ENCODE measurements at regions not wholly inside any gene's neighbourhood (a gene's known extent, or its start where the extent isn't known, plus 50 kb on each side); places are given as distances from the start of the nearest gene placed in this dataset.
A peak's percentile ranks its signal among the peaks of the same experiment; 100 is the strongest.

GRCh38 chr5:121758615-121759014 lies 93.1 kb upstream of the FTMT start (continued):
- TF ChIP-seq, protein P1, sequence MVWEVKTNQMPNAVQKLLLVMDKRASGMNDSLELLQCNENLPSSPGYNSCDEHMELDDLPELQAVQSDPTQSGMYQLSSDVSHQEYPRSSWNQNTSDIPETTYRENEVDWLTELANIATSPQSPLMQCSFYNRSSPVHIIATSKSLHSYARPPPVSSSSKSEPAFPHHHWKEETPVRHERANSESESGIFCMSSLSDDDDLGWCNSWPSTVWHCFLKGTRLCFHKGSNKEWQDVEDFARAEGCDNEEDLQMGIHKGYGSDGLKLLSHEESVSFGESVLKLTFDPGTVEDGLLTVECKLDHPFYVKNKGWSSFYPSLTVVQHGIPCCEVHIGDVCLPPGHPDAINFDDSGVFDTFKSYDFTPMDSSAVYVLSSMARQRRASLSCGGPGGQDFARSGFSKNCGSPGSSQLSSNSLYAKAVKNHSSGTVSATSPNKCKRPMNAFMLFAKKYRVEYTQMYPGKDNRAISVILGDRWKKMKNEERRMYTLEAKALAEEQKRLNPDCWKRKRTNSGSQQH (CRISPR knock-in tag; IDR thresholded peaks at IDR 0.05): no peak
- TF ChIP-seq SFPQ (IDR thresholded peaks at IDR 0.05; ENCODE audit: low read depth, low read length): no peak
- TF ChIP-seq MYNN (IDR thresholded peaks at IDR 0.05): no peak
- TF ChIP-seq MYNN (CRISPR knock-in tag; IDR thresholded peaks at IDR 0.05): no peak
- TF ChIP-seq HOXB6 (CRISPR knock-in tag; IDR thresholded peaks at IDR 0.05; ENCODE audit: borderline replicate concordance): no peak
- TF ChIP-seq TEAD4 (IDR thresholded peaks at IDR 0.05; ENCODE audit: low read length): peak; percentile 29; the same call in 1 of the 2 replicates
- no peak for TF ChIP-seq TEAD4 (CRISPR knock-in tag; IDR thresholded peaks at IDR 0.05; ENCODE audit: borderline replicate concordance)
- TF ChIP-seq ILK (tag; IDR thresholded peaks at IDR 0.05; ENCODE audit: borderline replicate concordance, low read depth): no peak
- TF ChIP-seq HMBOX1 (IDR thresholded peaks at IDR 0.05): peak; percentile 64; the same call in 1 of the 2 replicates
- peak; percentile 48 for TF ChIP-seq DPF2 (IDR thresholded peaks at IDR 0.05)
- TF ChIP-seq, protein P2, sequence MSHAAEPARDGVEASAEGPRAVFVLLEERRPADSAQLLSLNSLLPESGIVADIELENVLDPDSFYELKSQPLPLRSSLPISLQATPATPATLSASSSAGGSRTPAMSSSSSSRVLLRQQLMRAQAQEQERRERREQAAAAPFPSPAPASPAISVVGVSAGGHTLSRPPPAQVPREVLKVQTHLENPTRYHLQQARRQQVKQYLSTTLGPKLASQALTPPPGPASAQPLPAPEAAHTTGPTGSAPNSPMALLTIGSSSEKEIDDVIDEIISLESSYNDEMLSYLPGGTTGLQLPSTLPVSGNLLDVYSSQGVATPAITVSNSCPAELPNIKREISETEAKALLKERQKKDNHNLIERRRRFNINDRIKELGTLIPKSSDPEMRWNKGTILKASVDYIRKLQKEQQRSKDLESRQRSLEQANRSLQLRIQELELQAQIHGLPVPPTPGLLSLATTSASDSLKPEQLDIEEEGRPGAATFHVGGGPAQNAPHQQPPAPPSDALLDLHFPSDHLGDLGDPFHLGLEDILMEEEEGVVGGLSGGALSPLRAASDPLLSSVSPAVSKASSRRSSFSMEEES (CRISPR knock-in tag; IDR thresholded peaks at IDR 0.05): no peak
- no peak for TF ChIP-seq CHD2 (IDR thresholded peaks at IDR 0.05; ENCODE audit: low read depth, low read length)
- no peak for TF ChIP-seq ZNF224 (CRISPR knock-in tag; IDR thresholded peaks at IDR 0.05)
- TF ChIP-seq SMAD2 (IDR thresholded peaks at IDR 0.05; ENCODE audit: low read depth, low read length): no peak
- TF ChIP-seq ZNF282 (CRISPR knock-in tag; IDR thresholded peaks at IDR 0.05): no peak
- no peak for TF ChIP-seq ZNF165 (CRISPR knock-in tag; IDR thresholded peaks at IDR 0.05; ENCODE audit: borderline replicate concordance)
- no peak for TF ChIP-seq PHB2 (IDR thresholded peaks at IDR 0.05; ENCODE audit: low read depth)
- TF ChIP-seq TAL1 (IDR thresholded peaks at IDR 0.05): peak; percentile 41
- no peak for TF ChIP-seq SRSF7 (optimal IDR thresholded peaks at IDR 0.05; ENCODE audit: low read depth, low read length)
- TF ChIP-seq KAT2B (IDR thresholded peaks at IDR 0.05; ENCODE audit: low read depth, low read length): no peak
- TF ChIP-seq ZNF830 (CRISPR knock-in tag; IDR thresholded peaks at IDR 0.05): no peak
- no peak for TF ChIP-seq CBX1 (IDR thresholded peaks at IDR 0.05; ENCODE audit: low read depth)
- TF ChIP-seq U2AF1 (optimal IDR thresholded peaks at IDR 0.05; ENCODE audit: low read depth, low read length): no peak
- TF ChIP-seq DIDO1 (tag; IDR thresholded peaks at IDR 0.05; ENCODE audit: low read depth): no peak
- TF ChIP-seq NFRKB (IDR thresholded peaks at IDR 0.05; ENCODE audit: low read depth): no peak
- no peak for TF ChIP-seq HCFC1 (IDR thresholded peaks at IDR 0.05; ENCODE audit: low read depth, low read length)
- no peak for TF ChIP-seq POLR2B (IDR thresholded peaks at IDR 0.05; ENCODE audit: low read depth, partially characterized antibody)
- peak; percentile 56; the same call in 1 of the 2 replicates for TF ChIP-seq TCF3 (CRISPR knock-in tag; IDR thresholded peaks at IDR 0.05)

All from K562 (cell line).